ENCODE measurements at regions not wholly inside any gene's neighbourhood (a gene's known extent, or its start where the extent isn't known, plus 50 kb on each side); places are given as distances from the start of the nearest gene placed in this dataset.

DNA sequence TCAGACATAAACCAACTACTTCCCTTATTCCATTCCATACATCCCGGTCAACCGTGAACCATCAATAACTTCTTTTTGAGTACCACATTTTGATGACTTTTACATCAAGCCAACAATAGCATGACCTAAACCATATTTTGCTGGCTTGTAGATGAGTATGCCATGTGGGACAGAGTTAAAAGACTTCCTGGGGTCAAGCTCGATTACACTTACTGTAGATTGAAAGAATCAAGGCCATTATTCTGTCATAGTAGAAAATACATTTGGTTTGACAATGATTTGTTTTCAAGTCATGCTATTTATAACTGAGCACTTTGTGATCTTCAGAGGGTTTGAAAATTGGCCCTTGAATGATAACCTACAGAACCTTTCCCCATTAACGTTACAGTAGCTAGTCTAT lies 1086.9 kb upstream of the PCDH20 start:
- Histone ChIP-seq H3K36me3 (no peaks in the 10 kb centered on the region), H3K27me3 (ENCODE audit: low read depth) (no peaks in the 10 kb centered on the region), H3K9me3 (no peaks in the 10 kb centered on the region), H3K27ac (no peak overlapping the region), H3K4me1 (no peaks in the 10 kb centered on the region), H3K4me3 (no peak overlapping the region)
- DNase-seq (no peak), ATAC-seq (no peak)
- intact Hi-C loops (cut with DNase I), result no loop called here
- TF ChIP-seq, protein P1, sequence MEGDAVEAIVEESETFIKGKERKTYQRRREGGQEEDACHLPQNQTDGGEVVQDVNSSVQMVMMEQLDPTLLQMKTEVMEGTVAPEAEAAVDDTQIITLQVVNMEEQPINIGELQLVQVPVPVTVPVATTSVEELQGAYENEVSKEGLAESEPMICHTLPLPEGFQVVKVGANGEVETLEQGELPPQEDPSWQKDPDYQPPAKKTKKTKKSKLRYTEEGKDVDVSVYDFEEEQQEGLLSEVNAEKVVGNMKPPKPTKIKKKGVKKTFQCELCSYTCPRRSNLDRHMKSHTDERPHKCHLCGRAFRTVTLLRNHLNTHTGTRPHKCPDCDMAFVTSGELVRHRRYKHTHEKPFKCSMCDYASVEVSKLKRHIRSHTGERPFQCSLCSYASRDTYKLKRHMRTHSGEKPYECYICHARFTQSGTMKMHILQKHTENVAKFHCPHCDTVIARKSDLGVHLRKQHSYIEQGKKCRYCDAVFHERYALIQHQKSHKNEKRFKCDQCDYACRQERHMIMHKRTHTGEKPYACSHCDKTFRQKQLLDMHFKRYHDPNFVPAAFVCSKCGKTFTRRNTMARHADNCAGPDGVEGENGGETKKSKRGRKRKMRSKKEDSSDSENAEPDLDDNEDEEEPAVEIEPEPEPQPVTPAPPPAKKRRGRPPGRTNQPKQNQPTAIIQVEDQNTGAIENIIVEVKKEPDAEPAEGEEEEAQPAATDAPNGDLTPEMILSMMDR (IDR thresholded peaks at IDR 0.05), result no peak

DNA sequence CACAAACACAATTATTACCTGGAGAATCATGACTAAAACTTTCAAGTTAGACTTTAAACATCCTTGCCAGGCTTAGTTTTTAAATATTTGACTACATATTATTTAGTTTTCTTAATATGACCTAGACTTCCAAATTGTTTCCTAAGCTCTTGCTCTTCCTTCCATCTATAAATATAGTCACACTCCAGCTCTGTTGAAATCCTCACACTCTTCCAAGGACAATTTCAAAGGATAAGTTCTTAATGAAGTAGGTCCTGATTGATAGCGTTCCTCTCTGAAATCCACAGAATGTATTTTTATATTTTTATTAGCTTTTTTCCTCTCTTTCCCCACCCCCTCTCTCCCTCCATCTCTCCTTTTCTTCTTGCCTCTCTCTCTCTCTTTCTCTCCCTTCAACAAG lies 1074.1 kb upstream of the PCDH20 start:
- ATAC-seq, result no peak
- intact Hi-C loops (cut with DNase I), result no loop called here
- H3K27ac ChIP-seq, result no peak overlapping the region
- no peaks in the 10 kb centered on the region for H3K27me3 ChIP-seq (ENCODE audit: low read depth)
- H3K4me3 ChIP-seq, result no peak overlapping the region
- H3K9me3 ChIP-seq, result no peaks in the 10 kb centered on the region
- H3K4me1 ChIP-seq, result no peaks in the 10 kb centered on the region
- TF ChIP-seq, protein P1 (IDR thresholded peaks at IDR 0.05), result no peak
- no peaks in the 10 kb centered on the region for H3K36me3 ChIP-seq
- no peak for DNase-seq

DNA sequence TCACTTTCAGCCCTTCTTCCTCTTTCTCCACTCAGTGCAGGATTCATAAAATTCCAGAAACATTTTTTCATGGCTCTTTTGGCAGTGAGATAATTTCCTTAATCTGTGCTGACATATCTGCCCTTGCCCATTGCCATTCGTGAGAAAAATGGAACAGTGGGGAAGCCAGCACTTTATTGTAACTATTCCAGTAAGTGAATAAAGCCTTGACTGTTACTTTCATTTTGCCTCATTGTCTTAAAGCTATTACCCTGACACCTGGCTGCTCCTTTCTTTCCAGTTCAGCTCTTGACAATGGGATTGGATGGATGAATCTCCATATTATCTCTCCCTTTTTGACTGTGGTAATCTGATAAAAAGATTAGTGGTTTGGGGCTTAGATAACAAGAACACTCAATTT lies 1068.1 kb upstream of the PCDH20 start:
- DNase-seq (no peak), ATAC-seq (no peak)
- no peak overlapping the region for H3K4me3 ChIP-seq
- TF ChIP-seq, protein P1 (IDR thresholded peaks at IDR 0.05), result no peak
- no peak overlapping the region for H3K27ac ChIP-seq
- intact Hi-C loops (cut with DNase I), result no loop called here
- no peaks in the 10 kb centered on the region for H3K9me3 ChIP-seq
- no peaks in the 10 kb centered on the region for H3K36me3 ChIP-seq
- no peaks in the 10 kb centered on the region for H3K4me1 ChIP-seq
- no peaks in the 10 kb centered on the region for H3K27me3 ChIP-seq (ENCODE audit: low read depth)

DNA sequence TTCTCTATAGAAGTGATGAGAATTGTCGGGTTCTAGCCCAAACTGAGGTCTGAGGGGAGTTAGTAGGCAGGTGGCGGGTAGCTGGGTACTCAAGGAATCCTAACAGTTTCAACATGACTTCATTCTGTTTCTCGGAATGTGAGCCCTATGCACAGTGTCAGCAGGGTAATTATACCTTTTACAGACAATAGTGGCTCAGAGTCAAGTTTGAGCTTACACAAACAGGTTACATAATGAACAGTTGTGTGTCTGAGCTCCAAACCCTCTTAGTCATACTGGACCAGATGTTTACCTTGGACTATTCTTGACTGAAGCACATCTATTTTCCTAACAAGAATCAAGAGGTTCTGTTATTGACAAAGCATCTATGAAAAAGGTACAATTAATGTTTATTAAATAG lies 1066.7 kb upstream of the PCDH20 start:
- no peaks in the 10 kb centered on the region for H3K9me3 ChIP-seq
- H3K36me3 ChIP-seq, result no peaks in the 10 kb centered on the region
- DNase-seq, result no peak
- H3K4me1 ChIP-seq, result no peaks in the 10 kb centered on the region
- no peak overlapping the region for H3K27ac ChIP-seq
- TF ChIP-seq, protein P1 (IDR thresholded peaks at IDR 0.05), result no peak
- H3K27me3 ChIP-seq (ENCODE audit: low read depth), result no peaks in the 10 kb centered on the region
- intact Hi-C loops (cut with DNase I), result no loop called here
- ATAC-seq, result no peak
- no peak overlapping the region for H3K4me3 ChIP-seq

DNA sequence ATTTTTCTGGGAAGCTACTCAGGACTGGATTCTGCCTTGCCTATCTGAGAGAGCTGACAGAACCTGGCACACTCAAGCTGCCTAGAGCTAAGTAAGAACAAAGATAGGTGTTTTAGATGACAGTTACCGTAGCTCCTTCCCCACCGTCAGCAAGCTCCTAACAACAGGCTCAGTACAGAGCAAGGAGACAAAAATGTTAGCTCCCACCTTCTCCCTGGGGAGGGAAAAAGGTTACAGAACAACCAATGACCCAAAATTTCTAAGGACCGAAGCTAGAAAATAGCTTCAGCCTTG lies 1058.2 kb upstream of the PCDH20 start:
- H3K27me3 ChIP-seq (ENCODE audit: low read depth), result no peaks in the 10 kb centered on the region
- TF ChIP-seq, protein P1 (IDR thresholded peaks at IDR 0.05), result no peak
- DNase-seq (no peak), ATAC-seq (no peak)
- H3K4me3 ChIP-seq, result no peak overlapping the region
- no peaks in the 10 kb centered on the region for H3K4me1 ChIP-seq
- no peaks in the 10 kb centered on the region for H3K9me3 ChIP-seq
- H3K36me3 ChIP-seq, result no peaks in the 10 kb centered on the region
- H3K27ac ChIP-seq, result no peak overlapping the region
- intact Hi-C loops (cut with DNase I), result no loop called here

All from lower lobe of right lung (tissue), 2 donors.